ENCODE measurements at regions not wholly inside any gene's neighbourhood (a gene's known extent, or its start where the extent isn't known, plus 50 kb on each side); places are given as distances from the start of the nearest gene placed in this dataset.

DNA sequence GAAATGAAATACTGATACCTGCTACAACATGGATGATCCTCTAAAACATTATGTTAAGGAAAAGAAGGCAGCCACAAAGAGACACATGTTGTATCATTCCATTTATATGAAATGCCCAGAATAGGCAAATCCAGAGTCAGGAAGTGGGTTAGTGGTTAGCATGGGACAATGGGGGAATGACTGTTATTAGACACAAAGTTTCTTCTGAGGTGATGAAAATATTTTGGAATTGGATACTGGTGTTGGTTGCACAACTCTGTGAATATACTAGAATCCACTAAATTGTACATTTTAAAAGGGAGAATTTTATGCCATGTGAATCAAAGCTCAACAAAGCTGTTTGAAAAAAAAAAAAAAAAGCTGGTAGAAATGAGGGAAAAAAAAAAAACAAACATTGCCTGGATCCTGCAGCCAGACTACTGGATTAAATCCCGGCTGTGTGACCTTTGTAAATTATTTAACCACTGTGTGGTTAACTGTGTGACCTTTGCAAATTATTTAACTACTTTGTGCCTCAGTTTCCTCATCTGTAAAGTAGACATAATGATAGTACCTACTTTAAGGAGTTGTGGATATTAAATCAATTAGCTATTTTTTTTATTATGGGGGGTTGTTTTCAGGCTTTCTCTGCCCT, 75.6 kb upstream of the PRICKLE2 start:
- no peak overlapping the region for H3K4me3 Mint-ChIP-seq
- TF ChIP-seq, protein P1, sequence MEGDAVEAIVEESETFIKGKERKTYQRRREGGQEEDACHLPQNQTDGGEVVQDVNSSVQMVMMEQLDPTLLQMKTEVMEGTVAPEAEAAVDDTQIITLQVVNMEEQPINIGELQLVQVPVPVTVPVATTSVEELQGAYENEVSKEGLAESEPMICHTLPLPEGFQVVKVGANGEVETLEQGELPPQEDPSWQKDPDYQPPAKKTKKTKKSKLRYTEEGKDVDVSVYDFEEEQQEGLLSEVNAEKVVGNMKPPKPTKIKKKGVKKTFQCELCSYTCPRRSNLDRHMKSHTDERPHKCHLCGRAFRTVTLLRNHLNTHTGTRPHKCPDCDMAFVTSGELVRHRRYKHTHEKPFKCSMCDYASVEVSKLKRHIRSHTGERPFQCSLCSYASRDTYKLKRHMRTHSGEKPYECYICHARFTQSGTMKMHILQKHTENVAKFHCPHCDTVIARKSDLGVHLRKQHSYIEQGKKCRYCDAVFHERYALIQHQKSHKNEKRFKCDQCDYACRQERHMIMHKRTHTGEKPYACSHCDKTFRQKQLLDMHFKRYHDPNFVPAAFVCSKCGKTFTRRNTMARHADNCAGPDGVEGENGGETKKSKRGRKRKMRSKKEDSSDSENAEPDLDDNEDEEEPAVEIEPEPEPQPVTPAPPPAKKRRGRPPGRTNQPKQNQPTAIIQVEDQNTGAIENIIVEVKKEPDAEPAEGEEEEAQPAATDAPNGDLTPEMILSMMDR (conservative IDR thresholded peaks at IDR 0.05) = no peak
- no peaks in the 10 kb centered on the region for H3K27me3 Mint-ChIP-seq
- H3K27ac Mint-ChIP-seq = no peak overlapping the region
- DNase-seq (ENCODE audit: extremely low spot score, unreplicated experiment) = no peak
- peaks cover 5% of the 10 kb centered on the region for H3K4me1 Mint-ChIP-seq (ENCODE audit: unreplicated experiment)
- H3K36me3 Mint-ChIP-seq = peaks cover 9% of the 10 kb centered on the region
- peaks cover 14% of the 10 kb centered on the region for H3K9me3 Mint-ChIP-seq

- Mint-ChIP-seq H3K27ac (no peak overlapping the region), H3K4me1 (ENCODE audit: unreplicated experiment) (peaks cover 5% of the 10 kb centered on the region), H3K27me3 (no peaks in the 10 kb centered on the region), H3K36me3 (peaks cover 8% of the 10 kb centered on the region), H3K4me3 (no peak overlapping the region), H3K9me3 (peaks cover 14% of the 10 kb centered on the region)
- DNase-seq (ENCODE audit: extremely low spot score, unreplicated experiment) = no peak
- TF ChIP-seq, protein P1 (conservative IDR thresholded peaks at IDR 0.05) = no peak
Observed at GRCh38 chr3:64299206-64299605, 73.9 kb upstream of the PRICKLE2 start.

DNA sequence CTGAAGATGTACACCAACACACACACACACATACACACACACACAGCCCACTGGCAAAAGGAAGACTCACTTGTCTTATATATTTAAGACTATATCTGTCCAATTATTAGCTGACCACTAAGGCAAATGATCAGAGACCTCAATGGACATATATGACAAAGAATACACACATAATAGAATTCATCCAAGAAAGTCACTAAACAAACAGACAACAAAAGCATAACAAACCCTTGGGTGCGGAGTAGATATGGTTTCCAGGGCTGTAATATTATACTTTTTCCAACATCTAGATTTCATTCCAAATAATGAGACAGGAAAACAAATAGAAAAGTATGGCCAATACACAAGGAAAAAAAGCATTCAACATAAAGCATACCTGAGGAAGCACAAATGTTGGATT, 72.3 kb upstream of the PRICKLE2 start:
- H3K4me3 Mint-ChIP-seq = no peak overlapping the region
- TF ChIP-seq, protein P1 (conservative IDR thresholded peaks at IDR 0.05) = no peak
- H3K36me3 Mint-ChIP-seq = peaks cover 7% of the 10 kb centered on the region
- DNase-seq (ENCODE audit: extremely low spot score, unreplicated experiment) = no peak
- H3K27ac Mint-ChIP-seq = no peak overlapping the region
- peaks cover 3% of the 10 kb centered on the region for H3K4me1 Mint-ChIP-seq (ENCODE audit: unreplicated experiment)
- peaks cover 22% of the 10 kb centered on the region for H3K9me3 Mint-ChIP-seq
- no peaks in the 10 kb centered on the region for H3K27me3 Mint-ChIP-seq

- H3K9me3 Mint-ChIP-seq = peaks cover 15% of the 10 kb centered on the region
- no peak for DNase-seq (ENCODE audit: extremely low spot score, unreplicated experiment)
- no peaks in the 10 kb centered on the region for H3K4me1 Mint-ChIP-seq (ENCODE audit: unreplicated experiment)
- TF ChIP-seq, protein P1 (conservative IDR thresholded peaks at IDR 0.05) = no peak
- no peak overlapping the region for H3K27ac Mint-ChIP-seq
- H3K27me3 Mint-ChIP-seq = no peaks in the 10 kb centered on the region
- peaks cover 4% of the 10 kb centered on the region for H3K36me3 Mint-ChIP-seq
- no peak overlapping the region for H3K4me3 Mint-ChIP-seq
Observed at GRCh38 chr3:64295594-64295993, 70.3 kb upstream of the PRICKLE2 start.

DNA sequence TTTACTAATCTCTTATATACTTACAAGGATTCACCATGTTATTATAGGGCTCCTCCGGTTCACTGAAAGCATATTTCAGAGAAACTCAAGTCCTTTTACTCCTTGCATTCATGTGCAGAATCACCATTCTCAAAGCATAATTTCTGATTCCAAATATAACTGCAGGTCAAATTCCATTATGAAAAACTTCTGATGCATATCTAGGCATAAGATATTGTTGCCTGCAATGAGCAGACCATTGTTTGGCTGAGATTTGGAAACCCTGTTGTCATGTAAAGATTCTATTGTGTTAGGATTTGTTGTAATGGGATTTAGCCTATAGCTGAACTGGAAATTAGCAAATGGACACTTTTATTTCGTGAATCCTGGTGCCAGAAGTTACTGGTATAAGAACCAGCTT, 69.5 kb upstream of the PRICKLE2 start:
- H3K4me3 Mint-ChIP-seq = no peak overlapping the region
- peaks cover 4% of the 10 kb centered on the region for H3K36me3 Mint-ChIP-seq
- H3K27ac Mint-ChIP-seq = no peak overlapping the region
- no peaks in the 10 kb centered on the region for H3K4me1 Mint-ChIP-seq (ENCODE audit: unreplicated experiment)
- TF ChIP-seq, protein P1 (conservative IDR thresholded peaks at IDR 0.05) = no peak
- DNase-seq (ENCODE audit: extremely low spot score, unreplicated experiment) = no peak
- H3K9me3 Mint-ChIP-seq = peaks cover 14% of the 10 kb centered on the region
- H3K27me3 Mint-ChIP-seq = no peaks in the 10 kb centered on the region

GRCh38 chr3:64293121-64293520, 67.9 kb upstream of the PRICKLE2 start:
- Mint-ChIP-seq H3K27ac (no peak overlapping the region), H3K27me3 (no peaks in the 10 kb centered on the region)

More at GRCh38 chr3:64293121-64293520, 67.9 kb upstream of the PRICKLE2 start:
- TF ChIP-seq, protein P1 (conservative IDR thresholded peaks at IDR 0.05) = no peak
- Mint-ChIP-seq H3K4me3 (no peak overlapping the region), H3K9me3 (peaks cover 14% of the 10 kb centered on the region), H3K4me1 (ENCODE audit: unreplicated experiment) (no peaks in the 10 kb centered on the region), H3K36me3 (peaks cover 4% of the 10 kb centered on the region)
- DNase-seq (ENCODE audit: extremely low spot score, unreplicated experiment) = no peak

Data from type B pancreatic cell (in vitro differentiated cells).